SH-SY5Y (cell line): ENCODE measurements at regions not wholly inside any gene's neighbourhood (a gene's known extent, or its start where the extent isn't known, plus 50 kb on each side); places are given as distances from the start of the nearest gene placed in this dataset.

ENCODE experiments used
- GATA2 ChIP-seq: IDR thresholded peaks from 2 replicates; pipeline ENCODE4 v1.6.1; 2011; ENCODE audit warnings: mild to moderate bottlenecking, low read depth, low read length
- GATA3 ChIP-seq: IDR thresholded peaks from 2 replicates; pipeline ENCODE4 v1.6.1; 2011; ENCODE audit warnings: low read depth, mild to moderate bottlenecking, low read length, moderate library complexity

DNA sequence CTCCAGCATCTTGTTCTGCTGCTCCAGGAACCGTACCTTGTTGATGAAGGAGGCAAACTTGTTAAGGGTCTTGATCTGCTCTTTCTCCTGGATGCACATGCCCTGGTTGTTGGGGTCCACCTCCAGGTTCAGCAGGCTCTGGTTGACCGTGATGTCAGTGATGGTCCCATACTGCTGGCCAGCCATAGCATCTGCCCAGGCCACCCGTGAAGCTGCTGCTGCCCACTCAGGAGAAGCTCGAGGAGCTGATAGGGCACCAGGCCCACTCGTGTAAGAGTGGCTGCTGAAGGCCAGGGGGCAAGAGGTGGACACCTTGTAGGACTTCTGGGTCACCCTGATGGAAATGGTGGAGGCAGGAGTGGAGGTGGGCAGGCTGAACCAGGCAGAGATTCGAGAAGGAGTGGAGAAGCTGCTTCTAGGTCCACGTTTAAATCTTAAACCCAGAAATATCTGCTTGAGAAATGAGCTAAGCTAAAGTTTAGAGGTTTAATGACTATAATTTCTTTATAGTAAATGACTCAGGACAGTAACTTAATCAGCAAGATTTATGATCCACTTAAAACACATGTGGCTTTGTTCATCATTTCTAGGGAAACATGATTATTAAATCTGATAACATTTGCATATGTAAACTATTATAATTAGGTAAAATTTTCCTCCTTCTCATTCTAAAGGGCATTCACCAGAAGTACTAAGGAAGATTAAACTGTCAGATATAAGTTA, 358.7 kb upstream of the SETBP1 start:
- TF ChIP-seq GATA2 (no peak), GATA3 (no peak)

DNA sequence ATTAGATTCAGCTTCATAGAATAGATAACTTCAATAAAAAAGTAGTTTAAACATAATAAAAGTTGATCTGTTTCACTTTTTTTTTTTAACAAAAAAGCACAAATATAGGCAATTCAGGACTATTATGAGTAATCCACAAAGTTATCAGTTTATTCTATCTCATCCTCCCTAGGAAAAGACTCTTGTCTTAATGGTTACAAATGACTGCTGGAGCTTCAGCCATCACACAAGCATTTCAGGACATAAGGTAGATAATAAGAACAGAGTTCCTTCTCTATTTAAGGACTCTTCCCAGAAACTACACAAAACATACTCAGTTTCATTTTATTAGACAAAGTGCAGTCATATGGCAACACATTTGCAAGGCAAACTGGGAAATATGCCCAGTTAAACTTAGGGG, 357.6 kb upstream of the SETBP1 start:
- no peak for TF ChIP-seq GATA3
- TF ChIP-seq GATA2: no peak

DNA sequence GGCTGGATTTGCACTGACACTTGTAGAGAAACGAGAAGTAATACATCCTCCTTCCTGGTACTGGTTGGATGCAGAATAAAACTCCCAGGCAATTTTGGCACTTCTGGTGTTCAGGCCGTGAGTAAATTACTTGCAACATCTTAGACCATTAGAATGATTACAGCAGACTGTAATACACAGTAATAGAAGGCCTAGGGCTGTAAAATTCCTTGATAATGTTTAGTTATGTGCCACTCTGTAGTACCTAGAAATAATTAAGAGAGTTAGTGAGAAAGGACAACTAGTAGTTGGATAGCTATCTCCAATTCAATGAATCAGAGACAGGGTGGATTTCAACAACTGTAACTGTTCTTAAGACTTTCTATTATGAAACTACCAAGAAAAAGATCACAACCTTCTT, 356.3 kb upstream of the SETBP1 start:
- no peak for TF ChIP-seq GATA3

DNA sequence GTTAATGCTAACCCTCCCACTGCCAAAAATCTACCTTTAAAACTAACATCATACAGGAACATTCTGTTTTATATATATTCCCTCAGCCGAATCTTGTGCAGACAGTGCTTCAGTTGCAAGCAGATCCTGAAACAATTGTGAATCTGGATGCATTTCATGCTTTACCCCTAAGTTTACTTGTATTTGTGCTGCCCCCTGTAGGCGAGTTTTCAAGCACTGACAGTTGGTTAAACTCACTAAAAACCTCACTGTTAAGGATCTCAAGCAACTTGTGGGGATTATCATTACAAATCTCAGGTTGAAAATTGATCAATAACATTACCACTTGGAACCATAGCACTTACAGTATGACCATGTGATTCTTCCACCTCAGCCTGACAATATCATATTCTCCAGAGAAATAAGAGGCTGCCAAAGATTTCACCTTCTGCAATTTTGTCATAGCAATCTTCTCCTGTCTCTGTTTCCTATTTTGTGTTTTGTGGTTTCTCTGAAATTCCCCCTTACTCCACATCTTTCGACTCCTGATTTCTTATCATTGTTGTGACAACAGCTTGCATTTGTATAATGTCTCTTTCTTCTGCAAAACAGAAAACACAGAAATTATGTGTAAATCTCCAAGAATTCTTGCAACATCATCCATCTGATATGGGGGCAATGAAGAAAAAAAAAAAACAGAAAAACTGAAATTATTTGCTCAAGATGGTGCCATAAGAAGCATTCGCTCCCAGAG, 354.6 kb upstream of the SETBP1 start:
- TF ChIP-seq GATA3: no peak
- no peak for TF ChIP-seq GATA2

DNA sequence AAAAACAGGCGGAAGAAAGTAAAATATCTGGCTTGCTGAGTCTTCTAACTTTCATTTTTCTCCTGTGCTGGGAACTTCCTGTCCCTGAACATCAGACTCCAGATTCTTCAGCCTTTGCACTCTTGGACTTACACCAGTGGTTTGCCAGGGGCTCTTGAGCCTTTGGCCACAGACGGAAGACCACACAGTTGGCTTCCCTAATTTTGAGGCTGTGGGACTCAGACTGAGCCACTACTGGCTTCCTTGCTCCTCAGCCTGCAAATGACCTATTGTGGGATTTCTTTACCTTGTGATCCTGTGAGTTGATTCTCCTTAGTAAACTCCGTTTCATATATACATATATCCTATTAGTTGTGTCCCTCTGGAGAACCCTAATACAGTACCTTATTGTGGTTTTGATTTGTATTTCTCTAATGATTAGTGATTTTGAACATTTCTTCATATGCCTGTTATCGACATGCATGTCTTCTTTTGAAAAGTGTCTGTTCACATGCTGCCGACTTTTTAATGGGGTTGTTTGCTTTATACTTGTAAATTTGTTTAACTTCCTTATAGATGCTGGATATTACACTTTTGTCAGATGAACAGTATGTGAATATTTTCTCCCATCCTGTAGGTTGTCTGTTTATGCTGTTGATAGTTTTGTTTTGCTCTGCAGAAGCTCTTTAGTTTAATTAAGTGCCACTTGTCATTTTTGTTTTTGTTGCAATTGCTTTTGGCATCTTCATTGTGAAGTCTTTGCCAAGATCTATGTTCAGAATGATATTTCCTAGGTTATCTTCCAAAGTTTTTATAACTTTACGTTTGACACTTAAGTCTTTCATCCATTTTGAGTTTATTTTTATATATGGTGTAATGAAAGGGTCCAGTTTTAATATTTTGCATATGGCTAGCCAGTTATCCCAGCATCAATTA, 348.8 kb upstream of the SETBP1 start:
- TF ChIP-seq GATA3: no peak
- TF ChIP-seq GATA2: no peak

DNA sequence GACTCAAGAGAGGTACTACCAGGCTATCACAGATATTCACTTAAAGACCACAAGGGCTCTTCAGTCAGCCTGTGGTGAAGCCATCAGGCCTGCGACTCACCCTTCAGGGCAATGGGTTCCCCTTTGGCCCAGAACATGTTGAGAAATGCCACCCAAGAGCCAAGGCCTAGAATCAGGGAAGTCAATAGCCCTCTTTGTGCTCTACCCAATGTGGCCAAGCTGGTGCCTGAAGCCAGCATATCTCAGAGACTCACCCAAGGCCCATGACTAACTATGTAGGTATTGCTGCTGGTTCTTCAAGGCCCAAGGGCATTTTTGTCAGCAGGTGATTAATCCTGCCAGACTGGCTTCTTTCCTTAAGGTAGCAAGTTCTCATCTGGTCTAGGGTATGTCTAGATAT, 338.9 kb upstream of the SETBP1 start:
- no peak for TF ChIP-seq GATA2
- TF ChIP-seq GATA3: no peak

DNA sequence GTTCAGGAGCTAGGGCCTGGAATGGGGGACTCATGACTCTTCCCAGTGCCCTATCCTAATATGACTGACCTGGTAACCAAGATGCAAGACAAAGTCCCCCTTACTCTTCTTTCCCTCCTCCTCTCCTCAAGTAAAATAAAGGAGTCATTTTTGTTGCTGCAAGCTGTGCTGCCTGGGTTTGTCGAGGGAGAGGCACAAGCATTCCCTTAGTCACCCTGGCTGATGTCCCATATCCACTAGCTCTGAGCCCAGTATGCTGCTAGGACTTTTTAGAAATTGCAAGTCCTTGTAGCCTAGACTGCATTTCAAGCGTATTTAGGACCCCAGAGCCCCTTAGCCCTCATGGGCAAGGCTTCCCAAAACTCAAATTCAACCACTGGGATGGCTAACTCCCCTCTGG, 338.5 kb upstream of the SETBP1 start:
- no peak for TF ChIP-seq GATA3
- TF ChIP-seq GATA2: no peak

DNA sequence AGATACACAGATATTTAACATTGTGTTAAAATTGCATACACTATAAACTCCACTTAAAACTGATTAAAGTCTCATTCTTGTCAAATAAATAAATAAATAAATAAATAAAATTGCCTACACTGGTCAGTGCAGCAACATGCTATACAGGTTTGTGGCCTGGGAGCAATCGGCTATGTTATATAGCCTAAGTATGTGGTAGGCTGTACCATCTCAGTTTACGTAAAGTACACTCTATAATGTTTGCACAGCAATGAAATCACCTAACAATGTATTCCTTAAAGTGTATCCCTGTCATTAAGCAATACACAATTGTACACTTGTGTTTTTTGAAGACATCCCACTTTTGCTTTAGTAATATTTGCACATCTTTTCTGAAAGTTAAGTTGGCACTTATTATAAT, 337.7 kb upstream of the SETBP1 start:
- TF ChIP-seq GATA2 (no peak), GATA3 (no peak)

DNA sequence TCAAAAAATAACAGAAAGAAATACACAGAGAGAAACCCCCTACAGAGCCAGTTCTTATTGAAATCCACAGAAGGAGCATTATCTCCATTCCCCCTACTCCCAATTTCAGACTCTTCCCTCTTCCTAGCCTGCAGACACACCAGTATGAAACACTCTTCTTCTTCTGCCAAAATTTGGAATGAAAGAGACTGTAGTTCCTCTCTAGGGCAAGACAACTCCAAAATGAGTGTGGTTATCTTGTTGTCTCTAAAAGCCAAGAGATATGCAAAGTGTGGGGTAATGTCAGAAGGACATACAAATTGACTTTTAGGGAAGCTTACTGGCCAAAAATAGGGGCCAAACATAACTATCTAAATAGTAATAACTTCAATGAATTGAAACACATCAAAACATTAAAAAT, 337.1 kb upstream of the SETBP1 start:
- TF ChIP-seq GATA2 (no peak), GATA3 (no peak)

DNA sequence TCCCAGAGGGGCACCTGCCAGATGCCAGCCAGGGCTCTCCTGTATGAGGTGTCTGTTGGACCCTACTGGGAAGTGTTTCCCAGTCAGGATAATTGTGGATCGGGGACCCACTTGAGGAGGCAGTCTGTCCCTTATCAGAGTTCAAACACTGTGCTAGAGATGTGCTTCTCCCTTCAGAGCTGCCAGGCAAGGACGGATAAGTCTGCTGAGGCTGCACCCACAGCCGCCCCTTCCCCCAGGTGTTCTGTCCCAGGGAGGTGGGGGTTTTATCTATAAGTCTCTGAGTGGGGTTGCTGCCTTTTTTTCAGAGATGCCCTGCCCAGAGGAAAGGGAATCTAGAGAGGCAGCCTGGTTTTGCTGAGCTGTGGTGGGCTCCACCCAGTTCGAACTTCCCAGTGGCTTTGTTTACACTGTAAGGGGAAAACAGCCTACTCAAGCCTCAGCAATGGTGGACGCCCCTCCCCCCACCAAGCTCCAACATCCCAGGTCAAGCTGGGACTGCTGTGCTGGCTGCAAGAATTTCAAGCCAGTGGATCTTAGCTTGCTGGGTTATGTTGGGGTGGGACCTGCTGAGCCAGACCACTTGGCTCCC, 324.0 kb upstream of the SETBP1 start:
- TF ChIP-seq GATA3: no peak
- no peak for TF ChIP-seq GATA2

DNA sequence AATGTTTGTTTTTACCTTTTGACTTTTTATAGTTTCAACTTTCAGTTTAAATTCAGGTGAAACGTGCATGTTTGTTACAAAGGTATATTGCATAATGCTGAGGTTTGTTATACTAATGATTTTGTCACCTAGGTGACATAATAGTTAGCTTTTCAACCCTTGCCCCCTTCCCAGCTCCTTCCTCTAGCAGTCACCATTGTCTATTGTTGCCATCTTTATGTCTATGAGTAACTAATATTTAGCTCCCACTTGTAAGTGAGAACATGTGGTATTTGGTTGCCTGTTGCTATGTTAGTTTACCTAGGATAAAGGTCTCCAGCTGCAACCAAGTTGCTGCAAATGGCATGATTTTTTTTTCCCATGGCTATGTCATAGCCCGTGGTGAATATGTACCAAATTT, 322.3 kb upstream of the SETBP1 start:
- TF ChIP-seq GATA3: no peak

DNA sequence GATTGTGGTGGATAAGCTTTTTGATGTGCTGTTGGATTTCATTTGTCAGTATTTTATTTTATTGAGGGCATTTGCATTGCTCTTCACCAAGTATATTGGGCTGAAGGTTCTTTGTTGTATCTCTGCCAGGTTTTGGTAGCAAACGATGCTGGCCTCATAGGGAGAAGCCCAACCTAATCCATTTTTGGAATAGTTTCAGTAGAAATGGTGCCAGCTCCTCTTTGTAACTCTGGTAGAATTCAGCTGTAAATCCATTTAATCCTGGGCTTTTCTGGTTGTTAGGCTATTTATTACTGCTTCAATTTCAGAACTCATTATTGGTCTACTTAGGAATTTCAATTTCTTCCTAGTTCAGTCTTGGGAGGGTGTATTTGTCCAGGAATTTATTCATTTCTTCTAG, 309.8 kb upstream of the SETBP1 start:
- TF ChIP-seq GATA2 (no peak), GATA3 (no peak)

DNA sequence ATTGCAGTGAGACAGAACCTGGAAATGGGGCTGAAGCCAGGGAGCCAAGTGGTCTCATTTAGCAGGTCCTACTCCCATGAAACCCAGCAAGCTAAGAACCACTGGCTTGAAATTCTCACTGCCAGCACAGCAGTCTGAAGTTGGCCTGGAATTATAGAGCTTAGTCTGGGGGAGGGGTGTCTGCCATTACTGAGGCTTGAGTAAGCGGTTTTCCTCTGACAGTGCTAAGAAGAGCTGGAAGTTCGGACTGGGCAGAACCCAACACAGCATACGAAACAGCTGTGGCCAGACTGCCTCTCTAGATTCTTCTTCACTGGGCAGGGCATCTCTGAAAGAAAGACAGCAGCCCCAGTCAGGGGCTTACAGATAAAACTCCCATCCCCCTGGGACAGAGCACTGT, 305.7 kb upstream of the SETBP1 start:
- TF ChIP-seq GATA2 (no peak), GATA3 (no peak)

DNA sequence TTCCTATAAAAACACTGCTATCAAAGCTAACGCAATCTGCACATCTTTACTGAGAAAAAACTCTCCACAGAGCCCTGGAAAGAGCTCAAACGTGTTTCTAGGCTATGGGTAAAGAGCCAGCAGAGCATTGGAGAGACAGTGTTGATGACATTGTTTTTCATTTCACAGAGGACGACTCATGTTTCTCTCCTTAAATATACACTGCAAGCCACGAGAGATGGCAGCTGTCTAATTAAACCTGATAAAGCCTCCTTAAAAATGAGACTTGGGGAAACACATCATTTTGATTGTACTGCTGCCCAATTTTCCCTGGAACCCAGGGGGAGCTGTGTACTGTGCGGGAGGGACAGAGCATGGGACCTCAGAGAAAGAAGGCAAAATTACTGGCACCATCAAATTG, 294.3 kb upstream of the SETBP1 start:
- TF ChIP-seq GATA3 (no peak), GATA2 (no peak)
